Ishikawa (cell line): ENCODE measurements at regions not wholly inside any gene's neighbourhood (a gene's known extent, or its start where the extent isn't known, plus 50 kb on each side); places are given as distances from the start of the nearest gene placed in this dataset.

Experiments used
- CEBPB ChIP-seq: IDR thresholded peaks from 2 replicates; pipeline ENCODE4 v1.6.1; 2012
- CREB1 ChIP-seq: IDR thresholded peaks from 2 replicates; pipeline ENCODE4 v1.6.1; 2012; ENCODE audit warnings: low read depth
- EGR1 ChIP-seq: IDR thresholded peaks from 2 replicates; pipeline ENCODE4 v1.6.1; 2012
- EP300 ChIP-seq: IDR thresholded peaks from 2 replicates; pipeline ENCODE4 v1.6.1; 2012; ENCODE audit warnings: borderline replicate concordance
- FOXM1 ChIP-seq: IDR thresholded peaks from 2 replicates; pipeline ENCODE4 v1.6.1; 2012; ENCODE audit warnings: low read depth, borderline replicate concordance
- MAX ChIP-seq: IDR thresholded peaks from 2 replicates; pipeline ENCODE4 v1.6.1; 2012
- NFIC ChIP-seq: IDR thresholded peaks from 2 replicates; pipeline ENCODE4 v1.6.1; 2012
- RAD21 ChIP-seq: IDR thresholded peaks from 2 replicates; pipeline ENCODE4 v1.6.1; 2012; ENCODE audit warnings: low read depth
- REST ChIP-seq: IDR thresholded peaks from 2 replicates; pipeline ENCODE4 v1.6.1; 2012; ENCODE audit warnings: low read depth, mild to moderate bottlenecking
- TAF1 ChIP-seq: IDR thresholded peaks from 2 replicates; pipeline ENCODE4 v1.6.1; 2012; ENCODE audit warnings: low read depth, mild to moderate bottlenecking
- TCF12 ChIP-seq: IDR thresholded peaks from 2 replicates; pipeline ENCODE4 v1.6.1; 2012; ENCODE audit warnings: low read depth
- TEAD4 ChIP-seq: IDR thresholded peaks from 2 replicates; pipeline ENCODE4 v1.6.1; 2012
- USF1 ChIP-seq: IDR thresholded peaks from 2 replicates; pipeline ENCODE4 v1.6.1; 2012
- YY1 ChIP-seq: IDR thresholded peaks from 2 replicates; pipeline ENCODE4 v1.6.1; 2012; ENCODE audit warnings: low read depth
- ZBTB7A ChIP-seq: IDR thresholded peaks from 2 replicates; pipeline ENCODE4 v1.6.1; 2012; ENCODE audit warnings: low read depth

- no peak for TF ChIP-seq CREB1
- no peak for TF ChIP-seq TAF1
- no peak for TF ChIP-seq TEAD4
- TF ChIP-seq EP300 = no peak
- no peak for TF ChIP-seq EGR1
- TF ChIP-seq NFIC = no peak
- no peak for TF ChIP-seq RAD21
- no peak for TF ChIP-seq REST
- TF ChIP-seq YY1 = no peak
- no peak for TF ChIP-seq MAX
- no peak for TF ChIP-seq FOXM1
- no peak for TF ChIP-seq ZBTB7A
- no peak for TF ChIP-seq USF1
These were observed 141.6 kb downstream of the DHX35 start for GRCh38 chr20:39103732-39104131.

GRCh38 chr20:39103305-39103704 lies 141.2 kb downstream of the DHX35 start:
- TF ChIP-seq RAD21 = no peak
- no peak for TF ChIP-seq EGR1
- no peak for TF ChIP-seq MAX
- TF ChIP-seq TEAD4 = no peak
- TF ChIP-seq NFIC = no peak

GRCh38 chr20:39101895-39102294 lies 139.8 kb downstream of the DHX35 start:
- TF ChIP-seq USF1 (no peak), CEBPB (no peak), RAD21 (no peak)

GRCh38 chr20:39100691-39101090 lies 138.5 kb downstream of the DHX35 start:
- TF ChIP-seq TCF12 = no peak
- TF ChIP-seq CREB1 = no peak

- TF ChIP-seq TEAD4 = no peak
- no peak for TF ChIP-seq EP300
- no peak for TF ChIP-seq ZBTB7A
- no peak for TF ChIP-seq TAF1
- no peak for TF ChIP-seq FOXM1
- no peak for TF ChIP-seq RAD21
- no peak for TF ChIP-seq YY1
- TF ChIP-seq CREB1 = no peak
These were observed 135.7 kb downstream of the DHX35 start for GRCh38 chr20:39097889-39098288.

- TF ChIP-seq FOXM1 (no peak), USF1 (no peak)
These were observed 133.7 kb downstream of the DHX35 start for GRCh38 chr20:39095870-39096269.

- TF ChIP-seq EGR1 (no peak), TAF1 (no peak), CREB1 (no peak), NFIC (no peak), RAD21 (no peak), CEBPB (no peak), TCF12 (no peak), TEAD4 (no peak), YY1 (no peak), FOXM1 (no peak), MAX (no peak), EP300 (no peak), USF1 (no peak), REST (no peak), ZBTB7A (no peak)
These were observed 132.2 kb downstream of the DHX35 start for GRCh38 chr20:39094391-39094790.
